HG02623 (cell line): ENCODE measurements at regions not wholly inside any gene's neighbourhood (a gene's known extent, or its start where the extent isn't known, plus 50 kb on each side); places are given as distances from the start of the nearest gene placed in this dataset.

ENCODE experiments used
- ATAC-seq: cut with Tn5 transposase; IDR thresholded peaks from one replicate; pipeline ENCODE4 v1.9.1; 2021; ENCODE audit warnings: moderate library complexity; ENCODE audit not compliant: unreplicated experiment

DNA sequence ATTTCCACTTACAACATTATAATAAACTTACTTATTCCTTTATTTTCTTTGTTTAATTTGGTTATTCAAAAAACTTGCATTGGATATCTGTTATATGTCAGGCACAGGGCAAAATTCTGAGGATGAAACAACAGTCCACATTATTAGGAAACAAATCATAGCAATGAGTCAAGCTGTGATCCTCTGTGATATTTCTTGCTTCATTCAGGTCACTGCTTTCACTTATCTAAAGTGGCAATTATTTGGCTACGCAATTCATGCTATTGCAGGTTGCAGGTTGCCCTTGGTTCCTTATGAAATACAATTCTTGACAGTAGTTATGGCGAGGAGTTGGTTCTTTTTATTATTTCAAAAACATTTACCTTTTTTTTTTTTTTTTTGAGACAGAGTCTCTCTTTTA lies 66.4 kb upstream of the CNTN6 start:
- ATAC-seq, result no peak

DNA sequence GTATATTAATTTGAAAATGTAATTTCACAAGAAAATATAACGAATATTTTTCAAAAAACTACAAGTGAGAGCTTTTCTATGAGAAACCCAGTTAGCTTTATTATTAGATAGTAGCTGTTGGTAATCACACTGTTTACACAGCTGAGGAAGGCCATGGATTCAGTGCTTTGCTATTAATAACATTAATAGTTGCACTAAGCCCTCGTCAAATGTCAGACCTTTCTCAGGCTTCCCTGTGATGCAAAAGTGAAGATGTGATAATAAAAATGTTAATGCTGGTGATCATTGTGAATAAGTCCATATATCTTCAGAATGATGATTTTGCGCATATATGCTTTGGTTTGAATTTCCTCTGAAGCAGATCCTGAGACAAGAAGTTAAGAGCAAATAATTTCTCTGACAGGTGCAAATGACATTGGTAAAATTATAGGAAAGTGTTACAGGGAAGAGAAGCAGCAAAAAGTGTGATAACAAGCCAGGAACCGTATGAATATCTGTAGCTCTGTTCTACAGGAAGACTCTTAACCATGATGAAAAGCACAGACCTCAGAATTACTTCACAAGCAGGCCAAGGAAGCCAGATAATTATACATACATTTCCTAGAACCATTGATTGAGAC lies 56.5 kb upstream of the CNTN6 start:
- no peak for ATAC-seq

DNA sequence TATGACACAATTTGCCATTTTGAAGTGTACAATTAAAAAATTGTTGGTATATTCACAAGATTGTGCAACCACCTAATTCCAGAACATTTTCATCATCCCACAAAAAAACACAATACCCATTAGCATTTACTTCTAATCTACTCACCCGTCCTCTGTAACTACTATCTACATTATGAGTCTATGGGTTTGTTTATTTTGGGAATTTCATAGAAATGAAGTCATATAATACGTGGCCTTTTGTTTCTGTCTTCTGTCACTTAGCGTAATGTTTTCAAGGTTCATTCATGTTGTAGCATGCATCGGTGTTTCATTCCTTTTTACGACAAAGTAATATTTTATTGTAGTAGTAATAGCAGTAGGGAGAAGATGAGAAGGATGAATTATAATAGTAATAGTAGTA lies 55.2 kb upstream of the CNTN6 start:
- ATAC-seq, result no peak
